GM12874 (cell line): ENCODE measurements at regions not wholly inside any gene's neighbourhood (a gene's known extent, or its start where the extent isn't known, plus 50 kb on each side); places are given as distances from the start of the nearest gene placed in this dataset.
A peak's percentile ranks its signal among the peaks of the same experiment; 100 is the strongest.

Experiments used
- TF ChIP-seq, protein P1 (sequence below): IDR thresholded peaks from 2 replicates; pipeline ENCODE4 v1.5.1; 2011; ENCODE audit warnings: low read depth, mild to moderate bottlenecking, control low read depth, low read length, moderate library complexity; ENCODE audit not compliant: insufficient read depth

GRCh38 chr1:80248886-80249285 is 1242.4 kb upstream of the ADGRL4 start:
- TF ChIP-seq, protein P1, sequence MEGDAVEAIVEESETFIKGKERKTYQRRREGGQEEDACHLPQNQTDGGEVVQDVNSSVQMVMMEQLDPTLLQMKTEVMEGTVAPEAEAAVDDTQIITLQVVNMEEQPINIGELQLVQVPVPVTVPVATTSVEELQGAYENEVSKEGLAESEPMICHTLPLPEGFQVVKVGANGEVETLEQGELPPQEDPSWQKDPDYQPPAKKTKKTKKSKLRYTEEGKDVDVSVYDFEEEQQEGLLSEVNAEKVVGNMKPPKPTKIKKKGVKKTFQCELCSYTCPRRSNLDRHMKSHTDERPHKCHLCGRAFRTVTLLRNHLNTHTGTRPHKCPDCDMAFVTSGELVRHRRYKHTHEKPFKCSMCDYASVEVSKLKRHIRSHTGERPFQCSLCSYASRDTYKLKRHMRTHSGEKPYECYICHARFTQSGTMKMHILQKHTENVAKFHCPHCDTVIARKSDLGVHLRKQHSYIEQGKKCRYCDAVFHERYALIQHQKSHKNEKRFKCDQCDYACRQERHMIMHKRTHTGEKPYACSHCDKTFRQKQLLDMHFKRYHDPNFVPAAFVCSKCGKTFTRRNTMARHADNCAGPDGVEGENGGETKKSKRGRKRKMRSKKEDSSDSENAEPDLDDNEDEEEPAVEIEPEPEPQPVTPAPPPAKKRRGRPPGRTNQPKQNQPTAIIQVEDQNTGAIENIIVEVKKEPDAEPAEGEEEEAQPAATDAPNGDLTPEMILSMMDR, result no peak

- TF ChIP-seq, protein P1, result no peak
Measured at GRCh38 chr1:80245813-80246212, 1239.3 kb upstream of the ADGRL4 start.

GRCh38 chr1:80244372-80244771 is 1237.8 kb upstream of the ADGRL4 start:
- TF ChIP-seq, protein P1, result no peak

DNA sequence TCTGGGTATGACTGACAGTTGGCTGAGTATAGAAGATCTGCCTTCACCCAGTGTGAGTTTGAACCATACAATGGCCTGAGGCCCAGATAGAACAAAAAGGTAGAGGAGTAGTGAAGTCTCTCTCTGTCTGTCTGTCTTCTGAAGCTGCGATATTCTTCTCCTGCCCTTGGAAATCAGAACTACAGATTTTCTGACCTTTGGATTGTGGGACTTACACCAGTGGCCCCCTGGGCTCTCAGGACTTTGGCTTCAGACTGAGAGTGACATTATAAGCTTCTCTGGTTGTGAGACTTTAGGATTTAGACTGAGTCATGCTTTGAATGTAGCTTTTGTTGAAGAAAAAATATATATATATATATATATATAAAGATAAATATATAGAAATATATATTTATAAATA is 1235.0 kb upstream of the ADGRL4 start:
- TF ChIP-seq, protein P1, result no peak

DNA sequence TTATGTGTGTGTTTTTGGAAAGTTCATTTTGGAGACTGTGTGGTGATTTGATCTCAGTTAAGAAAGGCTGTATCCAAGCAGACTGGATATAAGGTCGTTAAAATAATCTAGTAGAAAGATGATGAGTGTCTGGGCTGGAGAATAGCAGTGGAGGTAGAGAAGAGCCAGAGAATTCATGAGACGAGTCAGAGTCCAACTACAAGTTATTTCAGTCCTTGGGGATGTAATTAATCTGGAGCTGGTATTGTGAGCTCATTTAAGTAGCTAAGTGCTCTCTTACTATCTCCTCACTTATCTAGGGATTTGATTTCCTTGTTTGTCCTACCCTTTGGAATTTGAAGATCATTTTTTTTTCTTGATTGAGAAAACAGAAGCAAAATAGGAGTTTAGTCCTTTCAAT is 1219.0 kb upstream of the ADGRL4 start:
- TF ChIP-seq, protein P1, result no peak

- TF ChIP-seq, protein P1, result no peak
Measured at GRCh38 chr1:80221319-80221718, 1214.8 kb upstream of the ADGRL4 start.

- TF ChIP-seq, protein P1, result peak; percentile 52; the same call in 1 of the 2 replicates
Measured at GRCh38 chr1:80218112-80218511, 1211.6 kb upstream of the ADGRL4 start.
